NB4 (cell line): ENCODE measurements at regions not wholly inside any gene's neighbourhood (a gene's known extent, or its start where the extent isn't known, plus 50 kb on each side); places are given as distances from the start of the nearest gene placed in this dataset.
"Not testable (repeated sequence)": the region's sequence is repeated elsewhere in the genome, so short reads cannot be mapped to it uniquely, and the experiment has no call there.

Experiments used
- DNase-seq: peaks from one replicate; pipeline ENCODE4 v3.0.0; 2010; ENCODE audit warnings: low read depth
- H3K4me3 ChIP-seq: one replicate; pipeline ENCODE4 v1.5.1; 2011; ENCODE audit warnings: mild to moderate bottlenecking, low read depth, low read length, moderate library complexity
- CTCF ChIP-seq: IDR thresholded peaks from one replicate; pipeline ENCODE4 v1.5.1; 2012; ENCODE audit warnings: low read depth, low read length
- MAX ChIP-seq: IDR thresholded peaks from 2 replicates; pipeline ENCODE4 v1.6.1; 2011; ENCODE audit warnings: low read depth, low read length
- MYC ChIP-seq: IDR thresholded peaks from 2 replicates; pipeline ENCODE4 v1.6.1; 2011; ENCODE audit warnings: low read depth, low read length
- POLR2A ChIP-seq: IDR thresholded peaks from 2 replicates; pipeline ENCODE4 v1.6.1; 2011; ENCODE audit warnings: mild to moderate bottlenecking; ENCODE audit not compliant: insufficient read length; ENCODE audit errors: extremely low read depth

GRCh38 chrX:143287236-143287635, 230.0 kb downstream of the SPANXN3 start:
- TF ChIP-seq MYC (no peak), CTCF (no peak), POLR2A (no peak), MAX (no peak)
- no peak for DNase-seq
- no peak overlapping the region for H3K4me3 ChIP-seq

DNA sequence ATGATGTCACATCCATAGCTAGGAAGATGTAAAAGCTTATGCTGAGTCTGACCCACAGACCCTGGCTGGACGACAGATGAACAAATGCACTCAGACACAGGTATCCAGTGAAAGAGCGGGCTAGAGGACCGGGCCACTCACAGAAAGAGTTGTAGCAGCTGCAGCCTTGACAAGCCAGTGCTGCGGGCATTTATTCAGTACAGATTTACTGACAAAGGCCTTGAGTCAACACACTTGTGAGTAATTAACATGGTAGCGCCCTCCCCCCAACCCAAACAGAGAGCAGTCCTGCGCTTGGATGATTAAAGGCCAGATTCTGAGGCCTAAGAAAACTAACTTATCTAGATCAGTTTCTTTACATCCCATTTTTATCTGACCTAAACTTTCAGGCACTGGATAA, 244.6 kb downstream of the SPANXN4 start:
- H3K4me3 ChIP-seq, result no peak overlapping the region
- DNase-seq, result no peak
- TF ChIP-seq MYC, result no peak
- TF ChIP-seq POLR2A, result no peak
- no peak for TF ChIP-seq CTCF
- TF ChIP-seq MAX, result no peak

GRCh38 chrX:143244593-143244992, 218.9 kb downstream of the SPANXN4 start:
- H3K4me3 ChIP-seq, DNase-seq: not testable (repeated sequence)

GRCh38 chrX:143240658-143241057, 214.9 kb downstream of the SPANXN4 start:
- no peak overlapping the region for H3K4me3 ChIP-seq
- TF ChIP-seq POLR2A (no peak), MAX (no peak), CTCF (no peak), MYC (no peak)
- DNase-seq, result no peak

DNA sequence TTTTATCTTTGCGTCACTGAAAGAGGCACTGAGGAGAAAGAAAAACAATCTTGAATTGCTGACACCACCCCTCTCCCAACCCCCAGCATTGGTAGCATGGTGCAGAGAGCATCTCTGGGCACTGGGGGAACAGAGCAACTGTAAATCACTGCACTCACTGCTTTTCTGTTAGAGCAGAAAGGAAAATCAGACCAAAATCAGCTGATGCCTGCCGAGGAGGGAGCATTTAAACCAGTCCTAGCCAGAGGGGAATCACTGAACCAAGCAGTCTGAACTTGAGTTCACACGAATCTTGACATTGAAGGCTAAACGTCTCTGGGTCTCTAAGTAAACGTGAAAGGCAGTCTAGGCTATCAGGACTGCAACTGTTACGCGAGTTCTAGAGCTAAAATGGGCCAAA, 205.8 kb downstream of the SPANXN4 start:
- no peak for DNase-seq
- no peak overlapping the region for H3K4me3 ChIP-seq
- no peak for TF ChIP-seq MAX
- no peak for TF ChIP-seq CTCF
- TF ChIP-seq MYC, result no peak
- no peak for TF ChIP-seq POLR2A

DNA sequence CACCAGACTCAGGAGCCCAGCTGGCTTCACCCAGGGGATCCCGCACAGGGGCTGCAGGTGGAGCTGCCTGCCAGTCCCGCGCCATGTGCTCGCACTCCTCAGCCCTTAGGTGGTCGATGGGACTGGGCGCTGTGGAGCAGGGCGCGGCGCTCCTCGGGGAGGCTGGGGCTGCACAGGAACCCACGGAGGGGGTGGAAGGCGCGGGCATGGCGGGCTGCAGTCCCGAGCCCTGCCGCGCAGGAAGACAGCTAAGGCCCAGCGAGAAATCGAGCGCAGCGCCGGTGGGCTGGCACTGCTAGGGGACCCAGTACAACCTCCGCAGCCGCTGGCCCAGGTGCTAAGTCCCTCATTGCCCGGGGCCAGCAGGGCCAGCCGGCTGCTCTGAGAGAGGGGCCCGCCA, 202.9 kb downstream of the SPANXN4 start:
- DNase-seq, H3K4me3 ChIP-seq: not testable (repeated sequence)

GRCh38 chrX:143206966-143207365, 181.2 kb downstream of the SPANXN4 start:
- no peak for DNase-seq
- no peak overlapping the region for H3K4me3 ChIP-seq
- TF ChIP-seq MAX, result no peak

- TF ChIP-seq MYC, result no peak
- TF ChIP-seq POLR2A, result no peak
- no peak for TF ChIP-seq CTCF
- no peak for TF ChIP-seq MAX
- H3K4me3 ChIP-seq, result no peak overlapping the region
- DNase-seq, result no peak
These were observed 146.0 kb downstream of the SPANXN4 start for GRCh38 chrX:143171703-143172102.
